PC-3 (cell line): ENCODE measurements at regions not wholly inside any gene's neighbourhood (a gene's known extent, or its start where the extent isn't known, plus 50 kb on each side); places are given as distances from the start of the nearest gene placed in this dataset.

Experiments
- ATAC-seq: fragments of 200-7000 bp; cut with Tn5 transposase; 2 replicates; pipeline ENCODE4 v1.9.1; 2020; ENCODE audit warnings: mild to moderate bottlenecking, moderate library complexity
- BruUV-seq: library from RNA; stranded (reverse); fragments of 400-500 nt; replicated peaks from 2 replicates; lab custom pipeline; 2021; lab: Mats Ljungman, UMichigan
- CTCF ChIA-PET: fragments of 300-600 bp; sonication (Branson Sonifier 250); formaldehyde crosslinking; loops from one replicate; lab custom pipeline; 2022; ENCODE audit warnings: antibody characterized with exemption; lab: Charles Lee
- POLR2A ChIA-PET: fragments of 300-600 bp; sonication (Branson Sonifier 250); formaldehyde crosslinking; loops from one replicate; lab custom pipeline; 2022; ENCODE audit warnings: antibody characterized with exemption; ENCODE audit not compliant: unreplicated experiment; lab: Charles Lee
- DNase-seq: peaks from one replicate; pipeline ENCODE4 v3.0.0-alpha.2; 2015
- H2AFZ ChIP-seq: fragments of 300-600 bp; sonication (generic); 2 replicates; pipeline ENCODE4 v1.6.0; 2016; ENCODE audit warnings: antibody characterized with exemption, low read length
- H3F3A ChIP-seq: fragments of 300-600 bp; sonication (generic); one replicate; pipeline ENCODE4 v1.6.0; 2017; ENCODE audit warnings: antibody characterized with exemption, low read length, control low read depth, mild to moderate bottlenecking; ENCODE audit not compliant: unreplicated experiment
- H3K27ac ChIP-seq: fragments of 300-600 bp; sonication (generic); 2 replicates; pipeline ENCODE4 v1.5.1; 2016; ENCODE audit warnings: mild to moderate bottlenecking, low read length
- H3K27me3 ChIP-seq: fragments of 300-600 bp; sonication (generic); 2 replicates; pipeline ENCODE4 v1.6.1; 2016; ENCODE audit warnings: low read length, mixed read lengths
- H3K36me3 ChIP-seq: fragments of 300-600 bp; sonication (generic); 2 replicates; pipeline ENCODE4 v1.6.1; 2016; ENCODE audit warnings: low read depth, mixed run types, low read length, mixed read lengths
- H3K4me1 ChIP-seq: fragments of 300-600 bp; sonication (generic); 2 replicates; pipeline ENCODE4 v1.5.1; 2016; ENCODE audit warnings: low read length; ENCODE audit not compliant: insufficient read depth
- H3K4me2 ChIP-seq: fragments of 300-600 bp; sonication (generic); 2 replicates; pipeline ENCODE4 v1.6.0; 2016; ENCODE audit warnings: low read length
- H3K4me3 ChIP-seq: fragments of 300-600 bp; sonication (generic); 2 replicates; pipeline ENCODE4 v1.5.1; 2016; ENCODE audit warnings: mild to moderate bottlenecking, low read length, mixed read lengths
- H3K79me2 ChIP-seq: fragments of 300-600 bp; sonication (generic); 2 replicates; pipeline ENCODE4 v1.6.1; 2017; ENCODE audit warnings: low read length, mixed read lengths
- H3K9ac ChIP-seq: fragments of 300-600 bp; sonication (generic); 2 replicates; pipeline ENCODE4 v1.6.0; 2016; ENCODE audit warnings: mild to moderate bottlenecking, low read length
- H3K9me2 ChIP-seq: fragments of 300-600 bp; sonication (generic); replicated peaks from 2 replicates; pipeline ENCODE4 v1.6.1; 2016; ENCODE audit warnings: mixed run types, low read length, mixed read lengths
- H3K9me3 ChIP-seq: fragments of 300-600 bp; sonication (generic); 2 replicates; pipeline ENCODE4 v1.6.1; 2016; ENCODE audit warnings: low read length, mixed read lengths
- H4K20me1 ChIP-seq: fragments of 300-600 bp; sonication (generic); 2 replicates; pipeline ENCODE4 v1.6.1; 2016; ENCODE audit warnings: low read length, mixed read lengths
- CTCF ChIP-seq: fragments of 300-600 bp; sonication (generic); conservative IDR thresholded peaks from 2 replicates; pipeline ENCODE4 v1.5.1; 2017; ENCODE audit warnings: antibody characterized with exemption, low read depth, mild to moderate bottlenecking, low read length
- EZH2 ChIP-seq: fragments of 300-600 bp; sonication (generic); IDR thresholded peaks from one replicate; pipeline ENCODE4 v1.6.1; 2017; ENCODE audit warnings: antibody characterized with exemption, mild to moderate bottlenecking, low read length; ENCODE audit not compliant: unreplicated experiment
- EZH2phosphoT487 ChIP-seq: fragments of 300-600 bp; sonication (generic); IDR thresholded peaks from 2 replicates; pipeline ENCODE4 v1.6.1; 2018; ENCODE audit warnings: mild to moderate bottlenecking, antibody characterized with exemption, low read length, borderline replicate concordance
- intact Hi-C: fragments of 100-400 bp; cut with micrococcal nuclease; formaldehyde crosslinking; loops from 2 replicates; pipeline ENCODE4 v1.9.0; 2023

GRCh38 chr2:62303788-62304187 lies 107.9 kb downstream of the B3GNT2 start:
- ChIA-PET POLR2A (no interaction called here), CTCF (no interaction called here)
- ATAC-seq (no peak), DNase-seq (no peak)
- no peaks in the 10 kb centered on the region for H4K20me1 ChIP-seq
- no peak overlapping the region for H3K4me3 ChIP-seq
- no peak overlapping the region for H3K9ac ChIP-seq
- no peak overlapping the region for H2AFZ ChIP-seq
- H3K27me3 ChIP-seq: no peaks in the 10 kb centered on the region
- intact Hi-C loops: no loop called here
- H3K4me2 ChIP-seq: no peak overlapping the region
- H3K9me2 ChIP-seq: no peaks in the 10 kb centered on the region
- no peaks in the 10 kb centered on the region for H3K36me3 ChIP-seq
- no peaks in the 10 kb centered on the region for H3K9me3 ChIP-seq
- no peaks in the 10 kb centered on the region for H3F3A ChIP-seq
- H3K79me2 ChIP-seq: no peaks in the 10 kb centered on the region
- no TSS peak for BruUV-seq
- TF ChIP-seq CTCF (no peak), EZH2 (no peak), EZH2phosphoT487 (no peak)
- H3K4me1 ChIP-seq: peaks cover 40% of the 10 kb centered on the region
- no peak overlapping the region for H3K27ac ChIP-seq

GRCh38 chr2:62302631-62303435 lies 106.9 kb downstream of the B3GNT2 start:
- no peak for TF ChIP-seq EZH2
- TF ChIP-seq EZH2phosphoT487: no peak
- no peak for TF ChIP-seq CTCF
- H3F3A ChIP-seq: no peaks in the 10 kb centered on the region
- BruUV-seq: no TSS peak
- no peaks in the 10 kb centered on the region for H3K36me3 ChIP-seq
- DNase-seq: no peak
- H3K9ac ChIP-seq: no peak overlapping the region
- ChIA-PET POLR2A (no interaction called here), CTCF (no interaction called here)
- H3K27ac ChIP-seq: no peak overlapping the region
- H3K79me2 ChIP-seq: no peaks in the 10 kb centered on the region
- no peak overlapping the region for H3K4me3 ChIP-seq
- H3K4me1 ChIP-seq: peaks cover 37% of the 10 kb centered on the region
- intact Hi-C loops: no loop called here
- H2AFZ ChIP-seq: no peak overlapping the region
- H3K9me3 ChIP-seq: no peaks in the 10 kb centered on the region
- H3K9me2 ChIP-seq: no peaks in the 10 kb centered on the region
- no peak overlapping the region for H3K4me2 ChIP-seq
- H3K27me3 ChIP-seq: no peaks in the 10 kb centered on the region
- H4K20me1 ChIP-seq: no peaks in the 10 kb centered on the region
- ATAC-seq: no peak

- POLR2A ChIA-PET: no interaction called here
Measured at GRCh38 chr2:62300925-62301324, 105.0 kb downstream of the B3GNT2 start.

More at GRCh38 chr2:62300925-62301324, 105.0 kb downstream of the B3GNT2 start:
- H3K4me2 ChIP-seq: no peak overlapping the region
- H3K9me3 ChIP-seq: no peaks in the 10 kb centered on the region
- no peaks in the 10 kb centered on the region for H3K9me2 ChIP-seq
- H3F3A ChIP-seq: no peaks in the 10 kb centered on the region
- no peaks in the 10 kb centered on the region for H4K20me1 ChIP-seq
- intact Hi-C loops: no loop called here
- H3K9ac ChIP-seq: no peak overlapping the region
- no peak for DNase-seq
- no peak for ATAC-seq
- no peak overlapping the region for H2AFZ ChIP-seq
- no peaks in the 10 kb centered on the region for H3K79me2 ChIP-seq
- no peak overlapping the region for H3K27ac ChIP-seq
- no peaks in the 10 kb centered on the region for H3K36me3 ChIP-seq
- BruUV-seq: no TSS peak
- no peaks in the 10 kb centered on the region for H3K27me3 ChIP-seq
- CTCF ChIA-PET: no interaction called here
- peaks cover 18% of the 10 kb centered on the region for H3K4me1 ChIP-seq
- H3K4me3 ChIP-seq: no peak overlapping the region
- TF ChIP-seq EZH2 (no peak), EZH2phosphoT487 (no peak), CTCF (no peak)
